Mucosa of descending colon (tissue), 3 donors: ENCODE measurements at regions not wholly inside any gene's neighbourhood (a gene's known extent, or its start where the extent isn't known, plus 50 kb on each side); places are given as distances from the start of the nearest gene placed in this dataset.

Experiments
- ATAC-seq: fragments of 200-7000 bp; cut with Tn5 transposase; one replicate; pipeline ENCODE4 v1.9.1; 2020; ENCODE audit warnings: mild to moderate bottlenecking, moderate library complexity
- DNase-seq, 3 donors: peaks; one replicate each; pipeline ENCODE4 v3.0.0-alpha.2; 2020
- H3K36me3 ChIP-seq: fragments of 200-600 bp; one replicate; pipeline ENCODE4 v1.8.0; 2021; ENCODE audit warnings: low read depth, mild to moderate bottlenecking
- H3K4me1 ChIP-seq: fragments of 200-600 bp; one replicate; pipeline ENCODE4 v1.8.0; 2021; ENCODE audit warnings: low read depth, mild to moderate bottlenecking
- H3K4me3 ChIP-seq: fragments of 200-600 bp; one replicate; pipeline ENCODE4 v1.8.0; 2021; ENCODE audit warnings: mild to moderate bottlenecking
- H3K9me3 ChIP-seq: fragments of 200-600 bp; one replicate; pipeline ENCODE4 v1.8.0; 2021; ENCODE audit warnings: mild to moderate bottlenecking
- intact Hi-C, 2 donors: fragments of 100-400 bp; cut with DNase I in 1 of 2; cut with micrococcal nuclease in 1 of 2; formaldehyde crosslinking; loops; one replicate each; pipeline versions ENCODE4 v1.11.0 to v1.11.1; 2022; cut with DNase I, micrococcal nuclease
- TF ChIP-seq, protein P1 (sequence below): fragments of 200-600 bp; IDR thresholded peaks from one replicate; pipeline ENCODE4 v1.8.0; 2022; ENCODE audit warnings: antibody characterized with exemption, mild to moderate bottlenecking
- donor health status: DM: no; HTN: no; CAD: no; lungs with moderate emphysema.
- donor health status: DM: no; HTN: no; CAD: no.
- donor health status: DM: no; HTN: yes; CAD: no.

DNA sequence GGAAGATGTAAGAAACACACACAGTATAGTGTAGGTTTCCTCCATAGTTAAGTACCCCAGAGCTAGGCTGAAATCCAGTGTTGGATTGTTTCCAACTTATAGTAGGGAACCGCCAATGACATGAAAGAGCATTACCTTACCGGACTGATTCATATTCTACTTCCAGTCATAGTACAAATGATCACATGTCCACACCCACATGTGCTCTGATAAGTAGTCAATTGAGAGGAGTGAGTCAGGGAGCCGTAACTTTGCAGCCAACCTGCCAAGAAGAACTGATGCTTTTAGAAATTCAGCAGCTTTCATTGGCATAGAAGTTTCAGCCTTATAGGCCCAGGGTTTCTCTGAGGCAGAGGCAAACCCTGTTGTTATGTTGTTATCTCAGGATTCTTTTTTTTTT, 240.6 kb downstream of the ETS1 start:
- Histone ChIP-seq H3K4me3 (no peak overlapping the region), H3K4me1 (peaks cover 7% of the 10 kb centered on the region), H3K9me3 (no peaks in the 10 kb centered on the region), H3K36me3 (no peaks in the 10 kb centered on the region)
- TF ChIP-seq, protein P1, sequence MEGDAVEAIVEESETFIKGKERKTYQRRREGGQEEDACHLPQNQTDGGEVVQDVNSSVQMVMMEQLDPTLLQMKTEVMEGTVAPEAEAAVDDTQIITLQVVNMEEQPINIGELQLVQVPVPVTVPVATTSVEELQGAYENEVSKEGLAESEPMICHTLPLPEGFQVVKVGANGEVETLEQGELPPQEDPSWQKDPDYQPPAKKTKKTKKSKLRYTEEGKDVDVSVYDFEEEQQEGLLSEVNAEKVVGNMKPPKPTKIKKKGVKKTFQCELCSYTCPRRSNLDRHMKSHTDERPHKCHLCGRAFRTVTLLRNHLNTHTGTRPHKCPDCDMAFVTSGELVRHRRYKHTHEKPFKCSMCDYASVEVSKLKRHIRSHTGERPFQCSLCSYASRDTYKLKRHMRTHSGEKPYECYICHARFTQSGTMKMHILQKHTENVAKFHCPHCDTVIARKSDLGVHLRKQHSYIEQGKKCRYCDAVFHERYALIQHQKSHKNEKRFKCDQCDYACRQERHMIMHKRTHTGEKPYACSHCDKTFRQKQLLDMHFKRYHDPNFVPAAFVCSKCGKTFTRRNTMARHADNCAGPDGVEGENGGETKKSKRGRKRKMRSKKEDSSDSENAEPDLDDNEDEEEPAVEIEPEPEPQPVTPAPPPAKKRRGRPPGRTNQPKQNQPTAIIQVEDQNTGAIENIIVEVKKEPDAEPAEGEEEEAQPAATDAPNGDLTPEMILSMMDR: no peak
- DNase-seq (no peak), ATAC-seq (peak; percentile 77)
- intact Hi-C loops: no loop called here

DNA sequence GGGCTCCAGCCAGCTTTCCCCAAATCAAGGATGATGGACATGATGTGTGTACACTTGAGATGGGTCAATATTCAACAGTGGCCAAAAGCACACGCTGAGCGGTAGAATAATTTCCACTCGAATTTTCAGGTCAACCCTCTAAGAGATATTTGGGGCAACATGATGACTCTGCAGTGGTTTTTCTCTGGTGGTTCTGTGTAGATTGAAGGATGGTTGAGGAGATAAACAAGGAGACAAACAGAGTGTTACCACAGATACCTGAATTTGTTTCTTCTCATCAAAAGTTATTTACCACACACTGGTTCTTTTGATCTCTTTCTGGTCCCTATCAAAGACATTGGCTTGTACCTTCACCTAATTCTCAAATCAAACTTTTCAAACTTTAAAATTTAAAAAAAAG, 242.0 kb downstream of the ETS1 start:
- Histone ChIP-seq H3K4me1 (peaks cover 9% of the 10 kb centered on the region), H3K36me3 (no peaks in the 10 kb centered on the region), H3K4me3 (no peak overlapping the region), H3K9me3 (no peaks in the 10 kb centered on the region)
- TF ChIP-seq, protein P1: no peak
- DNase-seq: no peak
- ATAC-seq: no peak
- intact Hi-C loops: no loop called here

DNA sequence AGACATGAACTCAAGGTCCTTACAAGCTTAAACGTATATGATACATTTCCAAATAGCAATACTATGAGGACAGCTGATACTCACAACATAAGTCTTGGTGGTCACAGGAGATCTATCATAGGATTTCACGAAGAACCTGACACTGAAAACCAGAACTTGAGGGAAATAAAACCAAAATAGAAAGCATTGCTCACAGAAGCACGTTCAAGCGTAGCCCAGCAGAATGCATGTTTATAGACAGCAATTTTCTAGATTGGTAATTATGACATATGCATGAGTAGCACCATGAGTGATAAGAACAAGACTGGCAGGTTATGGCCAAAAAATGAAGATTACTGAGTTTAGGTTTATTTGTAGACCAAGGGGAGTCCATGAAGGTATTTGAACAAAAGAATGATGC, 243.5 kb downstream of the ETS1 start:
- Histone ChIP-seq H3K36me3 (no peaks in the 10 kb centered on the region), H3K4me3 (no peak overlapping the region), H3K4me1 (peaks cover 9% of the 10 kb centered on the region), H3K9me3 (no peaks in the 10 kb centered on the region)
- intact Hi-C loops: no loop called here
- DNase-seq (no peak), ATAC-seq (no peak)
- TF ChIP-seq, protein P1: no peak

DNA sequence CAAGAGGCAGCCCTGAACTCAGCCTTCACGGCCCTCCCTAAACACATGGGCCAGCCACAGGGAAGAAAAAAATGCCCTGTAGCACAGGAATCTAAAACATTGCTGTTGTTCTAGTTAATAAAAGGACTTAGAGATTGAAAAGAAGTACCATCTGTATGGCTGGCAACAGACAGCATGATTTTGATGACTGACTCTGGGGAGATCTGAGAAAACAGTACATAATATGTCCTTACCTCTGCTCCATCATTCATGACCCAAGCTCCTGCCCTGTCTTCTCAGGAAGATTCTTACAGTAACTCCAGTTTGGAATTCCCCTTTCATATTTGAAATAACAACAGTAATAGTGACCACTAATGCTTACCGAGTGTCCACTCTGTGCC, 244.2 kb downstream of the ETS1 start:
- ATAC-seq (no peak), DNase-seq (no peak)
- H3K4me1 ChIP-seq: peaks cover 9% of the 10 kb centered on the region
- H3K4me3 ChIP-seq: no peak overlapping the region
- no peaks in the 10 kb centered on the region for H3K36me3 ChIP-seq
- TF ChIP-seq, protein P1: no peak
- intact Hi-C loops: no loop called here
- no peaks in the 10 kb centered on the region for H3K9me3 ChIP-seq

DNA sequence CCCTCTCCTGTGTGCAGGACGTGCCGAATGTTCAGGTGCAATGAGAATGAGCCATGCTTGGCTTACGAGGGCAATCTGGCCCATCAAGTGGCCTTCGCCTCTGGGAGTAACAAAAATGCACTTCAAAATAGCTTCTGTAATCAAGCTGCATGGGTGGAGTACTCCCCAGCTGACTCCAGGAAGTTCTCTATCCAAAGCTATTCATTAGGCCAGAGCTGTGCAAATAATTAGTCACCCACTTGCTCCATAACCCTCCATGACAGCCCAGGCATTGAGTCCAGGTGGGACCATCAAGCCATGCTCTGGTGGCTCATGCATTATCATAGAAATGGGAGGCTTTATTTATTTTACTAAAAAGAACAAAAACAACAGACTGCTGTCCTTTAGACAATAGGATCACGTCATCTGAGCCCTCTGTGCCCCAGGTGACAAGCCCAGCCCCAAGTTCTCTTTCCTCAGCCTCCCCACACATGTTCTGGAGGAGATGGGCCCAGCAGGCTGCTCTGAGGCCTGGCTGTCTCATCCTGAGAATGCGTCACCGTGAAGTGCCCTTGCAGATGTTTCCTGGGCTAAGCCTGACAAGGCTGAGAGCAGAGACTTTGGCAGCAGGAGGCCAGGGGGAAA, 244.7 kb downstream of the ETS1 start:
- ATAC-seq (peak; percentile 87), DNase-seq (peak; percentile 37 to 64 (median 43))
- H3K9me3 ChIP-seq: no peaks in the 10 kb centered on the region
- peaks cover 9% of the 10 kb centered on the region for H3K4me1 ChIP-seq
- no peaks in the 10 kb centered on the region for H3K36me3 ChIP-seq
- TF ChIP-seq, protein P1: no peak
- intact Hi-C loops: no loop called here
- H3K4me3 ChIP-seq: no peak overlapping the region
